Stimulated activated naive CD8-positive, alpha-beta T cell treated with anti-CD3 and anti-CD28 coated beads, Interleukin-15, Interleukin-2, amounts not matched to agents 100 U/mL and 50 U/mL, for 24 hours (primary cell): ENCODE measurements at regions not wholly inside any gene's neighbourhood (a gene's known extent, or its start where the extent isn't known, plus 50 kb on each side); places are given as distances from the start of the nearest gene placed in this dataset.

Experiments
- ATAC-seq: fragments of 150-1000 bp; cut with Tn5 transposase; one replicate; pipeline ENCODE4 v1.10.0; 2021
- DNase-seq: peaks from one replicate; pipeline ENCODE4 v3.0.0; 2021

- ATAC-seq (no peak), DNase-seq (no peak)
Measured at GRCh38 chr21:28458446-28458845, 534.2 kb downstream of the LTN1 start.

GRCh38 chr21:28455253-28455600 lies 537.5 kb downstream of the LTN1 start:
- no peak for DNase-seq
- no peak for ATAC-seq

GRCh38 chr21:28454564-28455252 lies 538.0 kb downstream of the LTN1 start:
- no peak for ATAC-seq
- no peak for DNase-seq

- DNase-seq (no peak), ATAC-seq (no peak)
Measured at GRCh38 chr21:28447462-28447861, 545.2 kb downstream of the LTN1 start.

- DNase-seq (no peak), ATAC-seq (no peak)
Measured at GRCh38 chr21:28445141-28445830, 547.4 kb downstream of the LTN1 start.

GRCh38 chr21:28444557-28444956 lies 548.1 kb downstream of the LTN1 start:
- no peak for ATAC-seq
- no peak for DNase-seq

- ATAC-seq = no peak
- no peak for DNase-seq
Measured at GRCh38 chr21:28444111-28444510, 548.6 kb downstream of the LTN1 start.

- ATAC-seq (no peak), DNase-seq (no peak)
Measured at GRCh38 chr21:28442624-28443023, 550.1 kb downstream of the LTN1 start.

GRCh38 chr21:28442085-28442484 lies 550.6 kb downstream of the LTN1 start:
- DNase-seq = no peak
- ATAC-seq = no peak

GRCh38 chr21:28439788-28440187 lies 552.9 kb downstream of the LTN1 start:
- ATAC-seq (no peak), DNase-seq (no peak)

GRCh38 chr21:28439251-28439650 lies 553.4 kb downstream of the LTN1 start:
- no peak for ATAC-seq
- no peak for DNase-seq

- no peak for ATAC-seq
Measured at GRCh38 chr21:28437061-28437460, 555.6 kb downstream of the LTN1 start.

GRCh38 chr21:28436286-28436932 lies 556.3 kb downstream of the LTN1 start:
- DNase-seq (no peak), ATAC-seq (no peak)

More at GRCh38 chr21:28437061-28437460, 555.6 kb downstream of the LTN1 start:
- no peak for DNase-seq

- ATAC-seq = no peak
- DNase-seq = no peak
Measured at GRCh38 chr21:28431527-28432200, 561.0 kb downstream of the LTN1 start.

GRCh38 chr21:28431022-28431421 lies 561.7 kb downstream of the LTN1 start:
- no peak for DNase-seq
- no peak for ATAC-seq

GRCh38 chr21:28429161-28429560 lies 563.5 kb downstream of the LTN1 start:
- no peak for ATAC-seq

GRCh38 chr21:28427394-28428022 lies 565.2 kb downstream of the LTN1 start:
- DNase-seq (no peak), ATAC-seq (no peak)

More at GRCh38 chr21:28429161-28429560, 563.5 kb downstream of the LTN1 start:
- DNase-seq = no peak

- no peak for ATAC-seq
- DNase-seq = no peak
Measured at GRCh38 chr21:28426545-28426944, 566.1 kb downstream of the LTN1 start.

GRCh38 chr21:28423521-28424190 lies 569.0 kb downstream of the LTN1 start:
- no peak for ATAC-seq

GRCh38 chr21:28421716-28422524 lies 570.8 kb downstream of the LTN1 start:
- DNase-seq = no peak
- ATAC-seq = no peak

More at GRCh38 chr21:28423521-28424190, 569.0 kb downstream of the LTN1 start:
- no peak for DNase-seq

- DNase-seq = no peak
Measured at GRCh38 chr21:28419811-28420210, 572.9 kb downstream of the LTN1 start.

More at GRCh38 chr21:28419811-28420210, 572.9 kb downstream of the LTN1 start:
- no peak for ATAC-seq
